Inflammatory macrophage (primary cell): ENCODE measurements at regions not wholly inside any gene's neighbourhood (a gene's known extent, or its start where the extent isn't known, plus 50 kb on each side); places are given as distances from the start of the nearest gene placed in this dataset.
"Not testable (repeated sequence)": the region's sequence is repeated elsewhere in the genome, so short reads cannot be mapped to it uniquely, and the experiment has no call there.

Source experiments
- DNase-seq, 2 donors: peaks; one replicate each; pipeline ENCODE4 v3.0.0-alpha.2; 2020 to 2022

- no peak for DNase-seq
Measured at GRCh38 chr14:87043667-87044200, 949.2 kb downstream of the GALC start.

DNA sequence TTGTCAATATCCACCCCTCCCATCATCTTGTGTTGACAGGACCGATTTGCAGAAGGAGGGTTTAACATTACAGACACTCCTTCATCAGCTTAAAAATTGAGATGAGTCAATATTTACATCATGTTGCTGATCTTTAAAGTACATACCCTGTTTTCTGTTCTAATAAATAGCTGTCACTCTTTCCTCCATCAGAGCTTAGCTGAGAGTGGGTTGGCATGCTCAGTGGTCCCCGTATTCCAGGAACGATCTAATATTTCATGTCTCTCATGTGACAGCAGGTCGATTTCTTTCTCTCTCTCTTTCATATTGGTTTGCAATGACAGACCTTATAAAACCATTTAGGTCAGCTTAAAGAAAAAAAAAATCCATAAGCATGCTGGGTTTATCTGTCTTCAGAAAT, 950.6 kb downstream of the GALC start:
- no peak for DNase-seq

- no peak for DNase-seq
Measured at GRCh38 chr14:87041290-87042020, 951.5 kb downstream of the GALC start.

DNA sequence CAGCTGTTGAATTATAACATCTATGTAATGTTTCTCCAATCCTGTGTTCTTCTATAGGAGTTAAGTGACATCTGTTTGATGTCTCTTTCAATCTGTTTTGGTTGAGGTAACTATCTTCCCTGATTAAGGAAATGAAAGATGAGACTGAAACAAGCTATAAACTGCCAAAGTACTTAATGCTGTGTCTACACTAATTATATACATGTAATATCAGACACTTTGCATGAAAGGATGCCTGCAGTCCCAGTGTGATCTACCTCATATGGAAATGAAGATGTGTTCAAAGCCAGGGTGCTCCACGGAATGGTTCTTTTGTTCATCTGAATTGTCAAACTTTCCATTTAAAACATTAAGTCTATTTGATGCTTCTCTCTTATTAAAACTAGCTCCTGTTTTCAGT, 958.3 kb downstream of the GALC start:
- no peak for DNase-seq

GRCh38 chr14:87030197-87030596, 962.8 kb downstream of the GALC start:
- no peak for DNase-seq

DNA sequence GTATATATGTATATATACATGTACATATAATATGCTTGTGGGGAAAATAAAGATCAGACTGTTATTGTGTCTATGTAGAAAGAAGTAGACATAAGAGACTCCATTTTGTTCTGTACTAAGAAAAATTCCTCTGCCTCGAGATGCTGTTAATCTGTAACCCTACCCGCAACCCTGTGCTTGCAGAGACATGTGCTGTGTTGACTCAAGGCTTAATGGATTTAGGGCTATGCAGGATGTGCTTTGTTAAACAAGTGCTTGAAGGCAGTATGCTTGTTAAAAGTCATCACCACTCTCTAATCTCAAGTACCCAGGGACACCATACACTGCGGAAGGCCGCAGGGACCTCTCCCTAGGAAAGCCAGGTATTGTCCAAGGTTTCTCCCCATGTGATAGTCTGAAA, 972.9 kb downstream of the GALC start:
- DNase-seq = not testable (repeated sequence)

DNA sequence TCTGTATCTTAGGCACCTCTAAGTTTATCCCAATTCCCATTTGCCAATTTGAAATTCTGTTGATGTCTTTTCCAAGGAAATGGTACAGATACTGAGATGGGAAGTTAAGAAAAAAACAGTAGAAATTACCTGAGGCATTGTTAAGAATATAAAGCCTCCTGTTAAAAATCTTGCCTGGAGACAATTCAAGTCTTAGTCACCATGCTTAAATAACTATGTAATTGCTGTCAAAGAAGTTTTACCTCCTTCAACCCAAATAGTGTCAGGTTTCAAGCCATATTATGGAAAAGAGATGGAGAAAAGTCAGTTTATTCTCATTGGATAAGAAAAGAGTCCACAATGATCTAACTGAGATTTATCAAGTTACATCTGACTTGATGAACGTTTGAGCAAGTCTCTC, 974.7 kb downstream of the GALC start:
- DNase-seq = no peak

GRCh38 chr14:87017335-87017734, 975.6 kb downstream of the GALC start:
- no peak for DNase-seq

GRCh38 chr14:87014856-87015255, 978.1 kb downstream of the GALC start:
- no peak for DNase-seq

DNA sequence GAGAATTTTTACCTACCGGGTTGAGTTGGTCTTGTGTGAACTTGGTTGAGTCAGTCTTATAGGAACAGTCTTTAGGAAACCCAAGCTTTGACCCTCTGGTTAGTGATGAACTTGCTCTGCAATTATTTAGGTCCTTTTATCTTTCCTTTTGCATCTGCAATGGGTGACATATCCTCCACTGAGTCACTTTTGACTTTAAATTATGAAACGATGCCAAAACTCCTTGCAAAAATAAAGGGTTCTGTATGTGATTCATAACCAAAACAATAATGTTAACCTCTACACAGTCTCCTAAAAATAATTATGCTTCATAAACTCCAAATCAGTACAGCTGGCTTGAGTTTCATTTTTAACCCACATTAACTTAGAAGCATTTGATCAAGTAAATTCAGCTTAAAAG, 979.4 kb downstream of the GALC start:
- no peak for DNase-seq

DNA sequence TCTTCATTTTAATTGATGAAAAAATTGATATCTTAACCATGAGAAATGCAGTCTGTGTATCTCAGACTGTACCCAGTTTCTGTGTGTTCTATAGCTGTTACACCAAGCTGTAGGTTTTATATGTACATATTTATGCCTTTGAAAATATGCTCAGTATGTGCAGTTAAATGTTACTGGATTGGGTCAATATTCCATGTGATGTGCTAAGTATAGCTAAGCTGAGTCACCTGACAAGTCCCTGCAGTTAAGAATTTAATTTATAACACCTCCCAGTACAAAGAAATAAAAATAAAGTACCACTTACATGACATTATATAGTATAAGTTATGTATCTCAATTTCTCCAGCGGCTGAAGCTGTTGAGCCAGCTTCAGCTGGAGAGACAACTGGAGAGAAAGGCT, 984.0 kb downstream of the GALC start:
- no peak for DNase-seq

DNA sequence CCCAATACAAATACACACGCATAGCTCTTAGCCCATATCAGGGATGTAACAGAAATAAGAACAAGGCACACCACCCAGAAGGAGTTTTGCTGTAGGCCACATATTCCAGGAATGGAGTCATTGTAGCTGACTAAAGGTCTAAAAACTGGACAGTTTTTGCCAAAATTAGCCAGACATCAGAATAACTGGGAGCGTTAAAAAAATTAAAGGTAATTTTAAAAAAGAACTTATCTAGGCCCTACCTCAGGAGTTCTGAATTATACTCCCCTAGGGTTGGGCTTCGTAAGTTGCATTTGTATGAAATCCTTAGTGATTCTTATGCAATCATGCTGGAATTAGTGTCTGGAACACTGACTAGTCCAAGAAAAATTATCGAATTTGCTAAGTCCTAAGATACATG, 987.7 kb downstream of the GALC start:
- no peak for DNase-seq

- no peak for DNase-seq
Measured at GRCh38 chr14:87002776-87003175, 990.2 kb downstream of the GALC start.

- no peak for DNase-seq
Measured at GRCh38 chr14:87001333-87001732, 991.6 kb downstream of the GALC start.

DNA sequence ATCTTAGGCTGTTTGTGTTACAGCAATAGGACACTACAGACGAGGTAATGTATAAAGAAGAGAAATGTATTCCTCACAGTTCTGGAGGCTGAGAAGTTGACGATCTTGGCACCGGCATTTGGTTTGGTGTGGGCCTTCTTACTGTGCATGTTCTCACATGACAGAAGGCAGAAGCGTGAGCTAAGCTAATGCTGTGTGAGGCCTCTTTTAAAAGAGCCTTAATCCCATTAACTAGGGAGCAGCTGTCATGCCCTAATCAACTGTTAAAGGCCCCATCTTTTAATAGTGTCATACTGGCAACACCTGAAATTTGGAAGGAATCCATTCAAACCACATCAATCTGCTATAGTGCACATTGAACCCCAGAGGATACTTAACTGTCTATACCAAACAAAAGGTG, 992.9 kb downstream of the GALC start:
- DNase-seq = no peak

DNA sequence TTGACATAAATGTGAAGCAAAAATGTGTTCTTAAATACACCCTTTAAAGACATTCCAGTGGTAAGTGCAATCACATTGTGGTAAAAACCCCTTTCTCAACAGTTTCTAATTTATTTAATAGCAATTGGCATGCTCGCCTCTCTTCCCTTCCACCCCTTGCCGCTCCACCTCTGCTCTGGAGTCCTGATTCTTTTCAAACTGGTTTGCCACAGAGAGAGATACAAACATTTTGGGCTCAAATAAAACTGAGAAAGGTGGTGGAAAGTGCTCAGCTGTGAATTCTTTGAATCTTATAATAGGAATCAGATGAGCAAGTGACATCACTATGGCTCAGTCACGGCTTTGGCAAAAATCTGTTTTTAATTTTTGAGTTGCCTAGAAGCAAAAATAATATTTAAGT, 993.9 kb downstream of the GALC start:
- DNase-seq = no peak

DNA sequence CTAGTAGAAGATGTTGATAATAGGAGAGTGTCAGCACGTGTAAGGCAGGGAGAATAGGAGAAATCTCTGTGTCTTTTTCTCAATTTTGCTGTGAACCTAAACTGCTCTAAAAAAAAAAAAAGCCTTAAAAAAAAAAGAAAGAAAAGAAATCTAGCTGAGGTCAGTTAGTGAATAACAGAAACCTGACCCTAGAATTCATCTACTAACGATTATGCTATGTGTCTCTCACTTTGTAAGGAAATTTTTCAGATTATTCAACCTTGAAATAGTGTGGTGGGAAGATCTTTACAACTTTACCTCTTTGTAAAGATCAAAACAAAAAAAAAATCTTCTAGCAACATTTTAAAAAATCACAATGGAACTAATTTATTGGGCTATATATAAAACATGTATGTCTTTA, 995.7 kb downstream of the GALC start:
- DNase-seq = no peak

DNA sequence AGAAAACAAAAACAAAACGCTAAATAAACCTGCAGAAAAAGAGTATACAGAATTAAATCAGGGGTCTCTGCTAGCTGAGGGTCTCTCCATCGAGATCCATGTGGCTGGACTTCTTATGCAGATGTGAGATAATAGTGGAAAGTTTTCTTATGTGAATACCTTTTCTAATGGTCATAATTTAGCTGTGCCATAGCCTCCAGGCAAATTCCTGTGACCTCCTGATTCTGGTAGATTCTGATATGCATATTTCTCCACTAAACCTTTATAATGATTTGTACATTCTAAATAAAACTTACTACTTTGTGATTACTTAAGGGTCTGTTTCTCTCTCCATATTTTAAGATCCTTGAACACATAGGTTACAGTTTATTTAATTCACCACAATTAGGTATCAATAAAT, 1002.6 kb downstream of the GALC start:
- DNase-seq = no peak

DNA sequence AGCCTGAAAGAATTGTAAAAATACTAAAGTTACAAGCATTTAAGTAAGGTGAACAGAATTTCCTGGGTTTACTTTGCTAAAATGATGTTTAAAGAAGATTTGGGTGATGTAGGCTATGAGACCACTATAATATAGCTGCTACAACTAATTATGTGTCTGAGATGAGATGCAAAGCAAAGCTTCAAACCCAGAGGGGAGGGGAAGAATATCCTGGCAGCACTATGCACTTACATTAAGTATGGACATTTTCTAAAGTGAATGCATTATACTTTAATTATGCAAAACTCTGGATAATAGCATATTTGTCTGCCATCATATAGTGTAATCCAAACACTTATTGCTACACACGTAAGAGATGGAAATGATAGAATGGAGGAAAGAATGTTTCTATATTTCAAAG, 1003.7 kb downstream of the GALC start:
- no peak for DNase-seq

DNA sequence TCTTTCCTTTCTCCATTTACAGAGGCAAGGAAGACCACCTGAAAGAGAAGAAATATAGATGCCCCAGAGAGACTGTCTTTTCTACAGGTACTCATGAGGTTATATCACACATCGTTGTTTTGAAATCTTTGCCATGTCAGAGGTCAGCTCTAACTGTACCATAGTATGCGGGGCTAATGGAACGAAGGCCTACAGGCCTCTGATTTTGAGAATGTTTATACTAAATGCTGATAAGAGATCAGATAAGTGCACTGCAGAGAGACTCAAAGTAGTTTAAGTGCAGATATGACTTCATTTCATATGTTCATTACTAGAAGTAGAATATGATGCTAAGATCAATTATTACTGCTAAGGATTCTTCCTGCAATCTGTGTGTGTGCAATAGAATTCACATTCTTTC, 1005.0 kb downstream of the GALC start:
- DNase-seq = no peak

GRCh38 chr14:86973177-86973576, 1019.8 kb downstream of the GALC start:
- DNase-seq = no peak

GRCh38 chr14:86971292-86971691, 1021.7 kb downstream of the GALC start:
- DNase-seq = no peak

DNA sequence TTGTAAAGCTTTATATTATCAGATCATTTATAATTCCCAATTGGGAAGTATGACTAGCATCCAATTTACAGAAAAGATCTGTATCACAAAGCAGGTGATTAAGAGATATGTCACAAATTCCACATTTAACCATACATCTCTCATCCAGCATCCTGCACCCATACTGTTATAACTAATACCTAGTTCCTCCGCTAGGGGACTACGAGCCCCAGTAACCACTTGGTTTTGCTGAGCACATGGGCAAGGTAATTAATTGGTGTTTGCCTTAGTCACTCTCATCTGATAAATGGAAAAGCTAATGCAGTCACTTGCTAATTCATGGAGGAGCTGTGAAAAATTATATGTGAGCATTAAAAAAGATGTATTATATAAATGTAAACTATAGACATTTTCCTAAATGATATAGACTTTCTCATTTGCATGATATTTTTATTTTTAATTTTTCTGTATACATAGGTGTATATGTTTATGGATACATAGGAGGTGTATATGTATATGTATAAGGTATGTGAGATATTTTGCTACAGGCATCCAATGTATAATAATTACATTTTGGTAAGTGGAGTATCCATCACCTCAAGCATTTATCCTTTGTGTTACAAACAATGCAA, 1031.8 kb downstream of the GALC start:
- no peak for DNase-seq

DNA sequence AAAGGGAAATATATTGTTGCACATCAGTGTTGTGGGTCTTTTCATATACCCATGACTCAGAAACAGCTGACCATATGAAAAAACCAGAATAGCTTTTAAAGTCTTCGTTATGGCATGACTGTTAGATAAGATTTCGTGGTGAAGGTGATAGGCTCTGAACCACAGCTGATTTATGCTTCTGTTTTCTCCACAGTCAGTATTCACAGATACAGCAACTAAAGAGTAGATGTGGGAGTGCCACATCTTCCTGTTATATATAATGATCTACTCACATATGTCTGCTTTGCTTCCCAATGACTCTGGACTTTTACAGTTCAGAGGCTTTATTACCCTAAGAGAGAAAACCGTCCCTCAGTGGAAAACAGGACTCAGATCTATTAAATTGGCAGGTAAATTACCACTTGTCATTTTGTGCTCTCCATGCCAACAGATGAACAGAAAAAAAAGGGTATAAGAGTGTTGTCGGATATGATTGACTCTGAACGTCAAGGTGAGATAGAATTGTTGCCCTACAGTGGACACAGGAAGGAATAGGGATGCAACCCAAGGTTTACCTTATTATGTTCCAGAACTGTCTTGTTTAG, 1037.1 kb downstream of the GALC start:
- DNase-seq = no peak
